GM23338 (cell line): ENCODE measurements at regions not wholly inside any gene's neighbourhood (a gene's known extent, or its start where the extent isn't known, plus 50 kb on each side); places are given as distances from the start of the nearest gene placed in this dataset.

Source experiments
- CREB1 ChIP-seq: fragments of 250-450 bp; sonication (Bioruptor Pico); IDR thresholded peaks from 2 replicates; pipeline ENCODE4 v1.5.0; 2020; ENCODE audit warnings: low read depth, mild to moderate bottlenecking, moderate library complexity
- EZH2 ChIP-seq: fragments of 200-600 bp; sonication (generic); IDR thresholded peaks from one replicate; pipeline ENCODE4 v1.8.0; 2017; ENCODE audit warnings: antibody characterized with exemption, mild to moderate bottlenecking, low read depth; ENCODE audit not compliant: unreplicated experiment
- EZH2phosphoT487 ChIP-seq: fragments of 200-600 bp; sonication (generic); IDR thresholded peaks from one replicate; pipeline ENCODE4 v1.8.1; 2018; ENCODE audit warnings: antibody characterized with exemption; ENCODE audit not compliant: unreplicated experiment
- JUNB ChIP-seq: IDR thresholded peaks from one replicate; pipeline ENCODE4 v1.6.1; 2016; ENCODE audit warnings: antibody characterized with exemption; ENCODE audit not compliant: unreplicated experiment
- POLR2AphosphoS5 ChIP-seq: IDR thresholded peaks from 2 replicates; pipeline ENCODE4 v1.6.1; 2016; ENCODE audit warnings: antibody characterized with exemption, low read depth
- TF ChIP-seq, protein P1 (sequence below), 2 experiments: fragments of 200-600 bp in 1 of 2; sonication (generic) in 1 of 2; conservative IDR thresholded peaks; 2 replicates each; pipeline versions ENCODE4 v1.5.1 to v1.6.1; 2016 to 2017; ENCODE audit warnings: antibody characterized with exemption in 2 of 2, low read depth in 2 of 2, mild to moderate bottlenecking in 2 of 2, moderate library complexity in 1 of 2
- TF ChIP-seq, protein P2 (sequence below): IDR thresholded peaks from one replicate; pipeline ENCODE4 v1.6.1; 2018; ENCODE audit warnings: antibody characterized with exemption; ENCODE audit not compliant: unreplicated experiment

GRCh38 chr5:175216991-175217390, 227.0 kb downstream of the DRD1 start:
- no peak for TF ChIP-seq POLR2AphosphoS5
- TF ChIP-seq, protein P1, sequence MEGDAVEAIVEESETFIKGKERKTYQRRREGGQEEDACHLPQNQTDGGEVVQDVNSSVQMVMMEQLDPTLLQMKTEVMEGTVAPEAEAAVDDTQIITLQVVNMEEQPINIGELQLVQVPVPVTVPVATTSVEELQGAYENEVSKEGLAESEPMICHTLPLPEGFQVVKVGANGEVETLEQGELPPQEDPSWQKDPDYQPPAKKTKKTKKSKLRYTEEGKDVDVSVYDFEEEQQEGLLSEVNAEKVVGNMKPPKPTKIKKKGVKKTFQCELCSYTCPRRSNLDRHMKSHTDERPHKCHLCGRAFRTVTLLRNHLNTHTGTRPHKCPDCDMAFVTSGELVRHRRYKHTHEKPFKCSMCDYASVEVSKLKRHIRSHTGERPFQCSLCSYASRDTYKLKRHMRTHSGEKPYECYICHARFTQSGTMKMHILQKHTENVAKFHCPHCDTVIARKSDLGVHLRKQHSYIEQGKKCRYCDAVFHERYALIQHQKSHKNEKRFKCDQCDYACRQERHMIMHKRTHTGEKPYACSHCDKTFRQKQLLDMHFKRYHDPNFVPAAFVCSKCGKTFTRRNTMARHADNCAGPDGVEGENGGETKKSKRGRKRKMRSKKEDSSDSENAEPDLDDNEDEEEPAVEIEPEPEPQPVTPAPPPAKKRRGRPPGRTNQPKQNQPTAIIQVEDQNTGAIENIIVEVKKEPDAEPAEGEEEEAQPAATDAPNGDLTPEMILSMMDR (conservative IDR thresholded peaks at IDR 0.05; ENCODE audit: low read depth in 2 of 2), result no peak
- no peak for TF ChIP-seq EZH2
- TF ChIP-seq CREB1 (CRISPR knock-in tag), result no peak
- no peak for TF ChIP-seq EZH2phosphoT487
- TF ChIP-seq, protein P2, sequence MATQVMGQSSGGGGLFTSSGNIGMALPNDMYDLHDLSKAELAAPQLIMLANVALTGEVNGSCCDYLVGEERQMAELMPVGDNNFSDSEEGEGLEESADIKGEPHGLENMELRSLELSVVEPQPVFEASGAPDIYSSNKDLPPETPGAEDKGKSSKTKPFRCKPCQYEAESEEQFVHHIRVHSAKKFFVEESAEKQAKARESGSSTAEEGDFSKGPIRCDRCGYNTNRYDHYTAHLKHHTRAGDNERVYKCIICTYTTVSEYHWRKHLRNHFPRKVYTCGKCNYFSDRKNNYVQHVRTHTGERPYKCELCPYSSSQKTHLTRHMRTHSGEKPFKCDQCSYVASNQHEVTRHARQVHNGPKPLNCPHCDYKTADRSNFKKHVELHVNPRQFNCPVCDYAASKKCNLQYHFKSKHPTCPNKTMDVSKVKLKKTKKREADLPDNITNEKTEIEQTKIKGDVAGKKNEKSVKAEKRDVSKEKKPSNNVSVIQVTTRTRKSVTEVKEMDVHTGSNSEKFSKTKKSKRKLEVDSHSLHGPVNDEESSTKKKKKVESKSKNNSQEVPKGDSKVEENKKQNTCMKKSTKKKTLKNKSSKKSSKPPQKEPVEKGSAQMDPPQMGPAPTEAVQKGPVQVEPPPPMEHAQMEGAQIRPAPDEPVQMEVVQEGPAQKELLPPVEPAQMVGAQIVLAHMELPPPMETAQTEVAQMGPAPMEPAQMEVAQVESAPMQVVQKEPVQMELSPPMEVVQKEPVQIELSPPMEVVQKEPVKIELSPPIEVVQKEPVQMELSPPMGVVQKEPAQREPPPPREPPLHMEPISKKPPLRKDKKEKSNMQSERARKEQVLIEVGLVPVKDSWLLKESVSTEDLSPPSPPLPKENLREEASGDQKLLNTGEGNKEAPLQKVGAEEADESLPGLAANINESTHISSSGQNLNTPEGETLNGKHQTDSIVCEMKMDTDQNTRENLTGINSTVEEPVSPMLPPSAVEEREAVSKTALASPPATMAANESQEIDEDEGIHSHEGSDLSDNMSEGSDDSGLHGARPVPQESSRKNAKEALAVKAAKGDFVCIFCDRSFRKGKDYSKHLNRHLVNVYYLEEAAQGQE, result no peak
- no peak for TF ChIP-seq JUNB
